HG03175 (cell line): ENCODE measurements at regions not wholly inside any gene's neighbourhood (a gene's known extent, or its start where the extent isn't known, plus 50 kb on each side); places are given as distances from the start of the nearest gene placed in this dataset.
"Not testable (repeated sequence)": the region's sequence is repeated elsewhere in the genome, so short reads cannot be mapped to it uniquely, and the experiment has no call there.

Experiments
- ATAC-seq: cut with Tn5 transposase; IDR thresholded peaks from one replicate; pipeline ENCODE4 v1.9.1; 2021; ENCODE audit warnings: mild to moderate bottlenecking, moderate library complexity; ENCODE audit not compliant: unreplicated experiment

DNA sequence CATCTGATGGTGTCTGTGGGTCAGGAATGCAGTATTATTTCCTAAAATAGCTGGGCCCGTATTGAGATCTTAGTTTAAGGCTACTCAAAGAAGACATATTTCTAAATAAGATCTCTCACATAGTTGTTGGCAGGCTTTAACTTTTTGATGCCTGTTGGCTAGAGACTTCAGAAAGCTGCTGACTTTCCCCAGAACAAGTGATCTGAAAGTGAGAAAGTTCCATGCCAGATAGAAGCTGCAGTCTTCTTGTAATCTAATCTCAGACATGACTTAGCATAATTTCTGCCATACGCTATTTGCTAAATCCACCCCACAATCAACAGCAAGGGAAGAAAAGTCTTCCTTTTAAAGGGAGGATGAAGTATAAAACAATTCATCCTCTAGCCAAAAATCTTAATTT, 867.1 kb downstream of the IGSF11 start:
- ATAC-seq = no peak

DNA sequence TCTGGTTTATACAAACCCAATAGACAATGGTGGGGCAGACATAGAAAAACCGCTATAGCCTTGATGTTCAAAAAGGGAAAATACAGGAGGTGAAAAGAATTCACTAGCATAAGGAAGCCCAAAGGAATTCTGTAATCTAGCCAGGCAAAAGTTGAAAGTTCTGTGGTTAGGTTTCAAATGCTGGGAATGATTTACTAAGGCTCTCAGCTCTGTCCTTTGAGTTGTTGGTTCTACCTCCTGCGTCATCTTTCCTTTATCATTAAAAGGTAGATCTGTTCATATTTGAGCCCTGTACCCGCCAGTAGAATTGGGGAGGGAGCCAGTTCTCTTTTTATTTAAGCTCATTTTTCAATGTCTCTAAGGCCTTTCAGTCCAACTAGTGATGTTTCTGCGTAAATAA, 866.5 kb downstream of the IGSF11 start:
- ATAC-seq = no peak

DNA sequence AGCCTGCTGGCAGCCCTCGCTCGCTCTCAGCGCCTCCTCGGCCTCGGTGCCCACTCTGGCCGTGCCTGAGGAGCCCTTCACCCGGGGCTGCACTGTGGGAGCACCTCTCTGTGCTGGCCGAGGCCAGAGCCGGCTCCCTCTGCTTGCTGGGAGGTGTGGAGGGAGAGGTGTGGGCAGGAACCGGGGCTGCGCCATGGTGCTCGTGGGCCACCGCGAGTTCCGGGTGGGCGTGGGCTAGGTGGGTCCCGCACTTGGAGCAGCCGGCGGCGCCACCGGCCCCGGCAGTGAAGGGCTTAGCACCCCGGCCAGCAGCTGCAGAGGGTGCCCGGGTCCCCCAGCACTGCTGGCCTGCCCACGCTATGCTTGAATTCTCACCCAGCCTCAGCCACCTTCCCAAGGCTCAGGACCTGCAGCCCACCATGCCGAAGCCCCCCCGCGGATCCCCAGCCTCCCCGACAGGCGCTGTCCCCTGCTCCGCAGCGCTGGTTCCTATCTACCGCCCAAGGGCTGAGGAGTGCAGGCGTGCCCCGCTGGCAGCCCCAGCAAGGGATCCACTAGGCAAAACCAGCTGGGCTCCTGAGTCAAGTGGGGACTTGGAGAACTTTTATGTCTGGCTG, 863.3 kb downstream of the IGSF11 start:
- no peak for ATAC-seq

DNA sequence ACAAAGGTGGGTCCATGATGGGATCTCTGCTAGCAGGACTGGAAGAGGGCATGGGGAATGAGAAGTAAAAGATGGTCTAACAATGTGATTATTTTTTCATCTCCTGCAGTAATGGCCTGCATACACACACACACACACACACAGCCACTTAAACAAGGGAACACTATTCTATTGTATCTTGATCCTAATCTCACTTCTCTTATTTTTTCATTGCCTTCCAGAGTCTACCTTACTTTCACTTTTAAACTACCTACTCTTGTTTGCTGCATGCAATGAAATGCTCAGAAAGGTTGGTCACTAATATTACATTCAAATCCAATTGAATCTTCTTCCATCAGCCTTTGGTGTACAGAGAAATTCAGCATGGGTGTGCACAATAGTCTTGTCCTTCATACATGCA, 853.8 kb downstream of the IGSF11 start:
- no peak for ATAC-seq

DNA sequence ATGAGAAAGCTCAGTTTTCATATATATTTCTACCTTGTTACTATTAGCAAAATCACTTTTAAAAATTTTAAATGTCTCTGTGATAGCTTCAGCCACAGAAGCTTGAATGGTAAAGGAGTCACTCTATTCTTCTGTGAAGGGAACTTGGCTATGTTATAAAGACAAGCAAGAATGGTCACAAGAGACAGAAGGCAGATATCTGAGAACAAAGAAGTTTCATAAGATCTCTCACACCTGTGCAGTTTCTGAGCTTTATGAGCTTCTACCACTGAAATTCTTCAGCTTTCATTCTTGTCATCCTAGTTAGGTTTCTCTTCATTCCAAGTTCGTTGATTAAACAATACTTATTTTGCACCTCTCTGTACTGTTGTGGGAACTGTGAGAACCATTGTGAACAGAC, 853.4 kb downstream of the IGSF11 start:
- ATAC-seq = no peak

DNA sequence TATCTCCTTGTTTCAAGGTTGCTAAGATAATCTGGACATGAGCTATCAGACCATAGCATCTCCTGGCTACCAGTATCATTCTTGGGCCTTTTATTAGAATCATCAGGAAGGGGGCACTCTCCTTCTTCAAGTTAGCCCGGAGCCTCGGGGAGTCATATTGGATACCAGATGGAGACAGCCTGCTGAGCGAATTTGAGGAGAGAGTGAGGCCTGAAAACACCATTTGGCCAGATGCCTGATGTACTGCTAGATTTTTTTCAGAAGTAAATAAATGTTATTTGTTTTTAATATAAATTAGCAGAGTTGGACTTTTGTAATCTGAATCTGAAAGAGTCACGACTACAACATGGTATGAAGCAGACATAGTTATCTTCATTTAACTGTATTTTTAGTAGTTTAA, 848.6 kb downstream of the IGSF11 start:
- ATAC-seq = no peak

DNA sequence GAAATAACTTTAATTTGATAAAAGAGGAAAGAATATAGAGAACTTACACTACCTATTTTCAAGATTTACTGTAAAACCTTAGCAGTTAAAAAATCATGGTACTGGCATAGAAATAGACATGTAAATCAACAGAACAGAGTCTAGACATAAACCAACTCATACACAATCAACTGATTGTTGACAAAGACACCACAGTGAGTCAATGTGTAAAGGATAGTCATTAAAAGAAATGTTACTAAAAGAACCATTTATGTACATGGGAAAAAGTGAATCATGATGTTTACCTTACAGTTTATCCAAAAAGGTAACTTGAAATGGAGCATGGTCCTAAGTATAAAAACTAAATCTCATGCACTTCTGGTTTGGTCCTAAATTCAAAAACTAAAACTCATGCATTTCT, 847.4 kb downstream of the IGSF11 start:
- ATAC-seq = no peak

DNA sequence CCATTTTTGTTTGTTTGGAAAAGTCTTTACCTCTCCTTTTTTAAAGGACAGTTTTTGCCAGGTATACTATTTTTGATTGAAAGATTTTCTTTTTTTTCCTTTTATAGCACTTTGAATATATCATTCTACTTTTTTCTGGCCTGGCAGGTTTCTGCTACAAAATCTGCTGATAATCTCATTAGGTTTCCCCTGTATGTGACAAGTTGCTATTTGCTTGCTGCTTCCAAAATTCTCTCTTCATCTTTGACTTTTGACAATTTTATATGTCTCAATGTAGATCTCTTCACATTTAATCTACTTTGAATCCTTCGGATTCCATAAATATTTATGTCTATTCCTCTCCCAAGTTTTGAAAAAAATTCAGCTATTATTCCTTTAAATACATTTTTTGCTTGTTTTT, 838.5 kb downstream of the IGSF11 start:
- no peak for ATAC-seq

DNA sequence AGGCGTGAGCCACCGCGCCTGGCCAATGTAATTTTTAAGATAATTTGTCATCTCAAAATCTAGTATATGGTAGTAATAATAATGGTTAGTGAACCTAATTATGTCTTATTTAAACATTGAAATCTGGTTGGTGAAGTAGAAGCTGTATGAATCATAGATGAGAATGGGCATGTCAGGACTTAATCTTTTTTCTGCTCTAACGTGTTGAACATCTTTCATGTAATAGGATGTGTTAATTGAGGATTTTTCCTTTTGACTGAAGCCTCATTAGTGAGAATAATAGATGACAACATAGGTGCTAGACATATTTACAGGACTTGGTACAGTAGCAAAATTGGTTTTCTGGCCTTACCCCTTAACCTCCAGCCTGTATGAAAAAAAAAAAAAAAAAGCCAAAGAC, 835.6 kb downstream of the IGSF11 start:
- no peak for ATAC-seq

DNA sequence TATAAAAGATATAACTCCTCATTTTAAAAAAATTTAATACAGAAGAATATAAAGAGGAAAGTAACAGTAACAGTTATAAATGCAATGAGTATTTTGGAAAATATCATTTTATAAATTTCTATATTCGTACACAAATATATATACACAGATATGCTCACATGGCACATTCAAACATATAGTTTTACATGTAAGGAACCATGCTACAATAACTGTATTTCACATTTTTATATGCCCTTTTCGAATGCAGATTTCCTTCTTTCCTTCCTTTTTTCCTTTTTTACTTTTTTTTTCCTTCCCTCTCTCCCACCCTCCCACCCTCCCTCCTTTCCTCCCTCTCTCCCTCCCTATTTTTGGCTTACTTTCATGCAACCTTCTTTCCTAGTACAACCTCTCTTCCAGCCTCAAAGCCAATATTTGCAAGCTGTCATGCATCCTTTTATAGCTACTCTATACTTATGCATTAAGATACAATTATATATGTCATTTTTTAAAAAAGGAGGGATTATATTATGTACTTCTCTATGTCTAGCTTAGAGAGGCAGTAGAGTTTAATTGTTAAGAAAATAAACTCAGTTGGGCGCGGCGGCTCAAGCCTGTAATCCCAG, 830.5 kb downstream of the IGSF11 start:
- no peak for ATAC-seq

DNA sequence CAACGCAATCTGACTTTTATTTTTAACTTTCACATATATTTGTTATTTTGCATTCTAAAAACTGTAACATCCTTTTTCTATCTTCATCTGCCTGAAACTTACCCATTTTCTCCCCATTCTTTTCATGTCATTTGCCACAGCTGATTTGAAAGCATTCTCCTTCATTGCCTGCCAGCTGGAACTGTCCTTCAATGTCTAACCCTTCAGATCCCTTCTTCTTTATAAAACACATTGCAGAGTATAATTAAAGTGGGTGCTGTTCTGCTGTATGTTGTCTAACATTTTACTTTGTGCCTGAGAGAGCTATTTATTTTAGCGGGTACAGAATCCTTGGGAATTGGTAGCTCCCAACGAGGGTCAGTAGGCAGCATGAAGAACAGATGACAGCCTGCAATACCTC, 827.4 kb downstream of the IGSF11 start:
- no peak for ATAC-seq

DNA sequence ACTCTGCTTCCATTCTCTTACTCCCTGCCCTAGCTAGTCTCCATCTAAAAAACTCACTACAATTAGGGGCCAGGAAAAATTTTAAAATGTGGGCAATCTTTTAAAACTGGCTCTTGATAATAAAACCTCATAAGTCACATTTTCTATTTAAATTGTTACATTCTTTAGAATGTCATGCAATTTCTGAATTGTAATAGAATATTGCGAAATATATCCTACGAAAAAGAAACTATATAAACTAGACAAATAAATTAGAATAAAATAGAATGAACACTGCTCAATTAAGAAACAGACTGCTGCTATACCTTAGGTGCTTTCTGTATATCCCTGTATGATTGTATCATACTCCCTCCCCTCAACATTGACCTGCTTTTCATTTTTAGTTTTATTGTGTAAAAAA, 826.0 kb downstream of the IGSF11 start:
- no peak for ATAC-seq

DNA sequence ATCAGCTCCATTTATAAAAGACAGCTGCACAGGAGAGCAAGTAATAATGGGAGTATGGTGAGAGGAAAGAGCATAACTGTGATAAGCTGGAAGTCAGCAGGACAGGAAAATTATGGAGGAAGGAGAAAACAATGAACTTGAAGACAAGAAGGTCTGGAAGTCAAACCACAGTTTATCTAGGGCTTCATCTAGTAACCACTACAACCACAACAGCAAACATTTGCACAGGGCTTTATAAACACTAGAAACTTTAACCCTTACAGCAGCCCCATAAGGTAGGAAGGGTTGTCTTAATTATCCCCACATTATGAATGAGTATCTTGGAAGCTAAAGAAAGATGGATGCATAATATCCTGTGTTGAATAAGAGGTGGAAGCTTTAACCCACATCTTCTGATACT, 820.8 kb downstream of the IGSF11 start:
- ATAC-seq = no peak

DNA sequence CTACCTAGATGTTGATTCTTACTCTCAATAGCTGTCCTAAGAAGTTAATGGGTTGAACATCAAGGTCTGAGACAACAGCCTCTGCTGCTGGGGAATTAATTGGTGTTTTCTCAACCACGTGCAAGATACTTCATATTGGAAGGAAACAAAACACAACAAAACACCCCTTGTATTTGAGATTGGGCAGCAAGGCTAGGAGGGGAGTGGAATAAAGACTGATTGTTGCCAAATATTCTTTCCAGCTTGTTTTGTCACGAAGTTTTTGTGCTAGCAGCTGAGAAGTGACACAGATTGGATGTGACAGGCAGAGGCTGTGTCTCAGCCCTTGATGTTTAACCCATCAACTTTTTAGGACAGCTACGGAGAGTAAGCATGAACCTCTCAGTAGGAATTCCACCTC, 808.4 kb downstream of the IGSF11 start:
- no peak for ATAC-seq

DNA sequence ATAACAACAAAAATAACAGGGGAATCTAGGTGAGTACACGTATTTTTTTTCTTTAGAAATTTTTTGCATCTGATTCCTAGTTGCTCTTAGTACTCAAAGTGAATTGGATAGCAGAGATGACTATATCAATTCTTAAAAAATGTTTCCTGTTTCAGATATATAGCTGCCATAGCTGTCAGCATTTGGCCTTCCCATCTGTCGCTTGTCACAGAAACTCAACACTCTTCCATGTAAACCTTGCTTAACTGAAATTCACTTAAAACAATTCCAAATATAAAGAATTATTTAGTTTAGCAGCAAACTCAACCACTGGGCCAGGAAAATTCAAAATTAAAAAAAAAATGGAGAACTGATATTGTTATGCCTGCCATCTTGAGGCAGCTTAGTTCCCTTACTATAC, 807.5 kb downstream of the IGSF11 start:
- no peak for ATAC-seq

DNA sequence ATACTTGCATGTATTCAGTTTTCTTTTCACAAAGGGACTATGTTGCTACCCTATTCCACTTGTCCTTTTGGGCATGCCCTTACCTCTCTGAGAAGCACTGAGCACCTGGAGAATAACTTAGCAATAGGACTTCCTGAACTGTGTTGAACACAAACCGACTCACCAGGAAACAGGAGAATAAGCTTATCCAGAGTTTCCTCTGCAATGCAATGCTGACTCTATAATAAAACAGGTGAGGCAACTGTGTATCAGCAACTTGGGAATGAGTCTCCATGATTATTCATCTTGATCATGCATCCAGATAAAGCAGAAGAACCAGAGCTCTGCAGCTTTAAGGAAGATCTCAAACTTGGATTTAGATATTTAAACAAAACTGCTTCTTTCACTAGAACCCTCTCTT, 806.5 kb downstream of the IGSF11 start:
- no peak for ATAC-seq

DNA sequence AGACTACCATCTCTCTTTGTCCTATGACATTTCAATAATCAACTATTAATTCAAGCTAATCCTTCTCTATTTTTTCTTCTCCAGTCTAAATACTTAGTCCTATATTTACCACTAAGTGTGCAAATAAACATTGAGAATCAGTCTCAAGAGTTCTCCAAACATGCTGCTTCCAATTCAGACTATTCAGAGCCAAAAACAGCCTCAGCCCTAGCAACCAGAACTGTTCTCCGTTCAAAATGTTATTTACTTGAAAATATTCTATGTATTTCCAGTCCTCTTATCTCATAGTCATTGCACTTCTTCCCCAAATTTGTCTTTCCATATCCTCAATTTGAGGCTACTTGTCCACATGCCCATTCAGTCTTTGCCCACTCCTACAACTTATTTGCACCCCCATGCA, 805.5 kb downstream of the IGSF11 start:
- no peak for ATAC-seq

DNA sequence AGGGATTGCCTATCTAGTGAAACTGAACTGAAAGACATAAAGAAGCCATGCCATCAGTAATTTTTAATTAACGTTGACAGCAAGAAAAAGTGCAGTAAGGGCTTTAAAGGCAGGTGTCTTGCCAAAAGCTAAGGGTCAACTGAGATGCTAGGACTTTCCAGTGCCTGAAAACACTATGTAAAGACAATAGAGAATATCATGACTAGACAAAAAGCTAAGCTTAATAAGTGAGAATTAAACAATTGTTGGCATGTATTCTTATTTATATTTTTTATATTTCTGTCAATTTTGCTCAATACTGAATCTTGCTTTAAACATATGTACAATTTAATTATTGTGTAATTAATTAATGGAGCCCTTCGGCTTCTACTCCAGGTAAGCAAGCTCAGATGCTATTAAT, 803.1 kb downstream of the IGSF11 start:
- ATAC-seq = no peak

DNA sequence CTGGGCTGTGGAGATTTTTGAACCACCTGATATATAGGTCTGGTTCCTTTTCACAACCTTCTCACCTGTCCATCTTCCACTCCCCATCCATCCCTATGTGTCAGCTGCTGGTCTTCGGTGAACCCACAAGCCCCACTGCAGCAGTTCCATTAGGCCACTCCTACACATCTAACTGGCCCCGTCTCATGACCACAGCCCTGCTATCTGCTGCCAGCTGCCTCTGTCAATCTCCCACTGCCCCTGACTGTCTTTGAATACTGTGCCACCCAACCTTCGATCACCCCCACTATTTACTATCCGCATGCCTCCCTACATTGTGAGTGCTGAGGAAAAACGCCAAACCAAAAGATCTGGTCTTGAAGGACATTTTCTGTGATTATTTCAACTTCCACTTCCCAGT, 795.4 kb downstream of the IGSF11 start:
- ATAC-seq = no peak

DNA sequence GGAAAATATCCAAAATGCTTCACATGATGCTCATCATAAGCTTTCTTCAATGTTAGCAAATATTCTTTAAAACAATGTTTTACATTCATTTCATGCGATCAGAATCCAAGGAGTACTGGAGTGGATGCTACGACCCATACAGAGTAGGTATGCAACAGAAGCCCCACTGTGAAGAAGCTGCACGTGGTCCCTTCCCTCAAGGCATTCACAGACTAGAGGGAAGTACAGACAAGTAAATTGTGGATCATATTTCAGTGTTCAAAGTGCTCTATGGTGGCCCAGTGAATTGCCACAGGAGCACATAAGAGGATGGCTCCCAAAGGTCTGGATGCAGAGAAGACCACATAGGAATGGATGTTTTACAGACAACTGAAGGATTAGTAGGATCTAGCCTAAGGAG, 789.9 kb downstream of the IGSF11 start:
- no peak for ATAC-seq

DNA sequence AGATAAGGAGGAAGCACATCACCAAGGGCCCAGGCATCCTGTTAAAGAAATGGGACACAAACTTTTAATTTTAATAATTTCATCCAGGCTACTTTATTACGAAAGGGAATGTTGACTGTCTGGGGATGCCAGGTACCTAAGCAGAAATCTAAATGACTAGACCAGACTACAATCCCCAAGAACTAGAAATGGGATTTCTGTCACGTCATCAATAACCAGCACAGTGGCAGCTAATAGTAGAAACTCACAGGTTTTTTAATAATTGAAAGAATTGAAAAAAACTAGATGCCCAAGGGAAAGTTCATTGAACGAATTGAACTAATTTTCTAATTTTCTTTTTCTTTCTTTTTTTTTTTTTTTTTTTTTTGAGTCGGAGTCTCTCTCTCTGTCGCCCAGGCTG, 789.3 kb downstream of the IGSF11 start:
- ATAC-seq = no peak

DNA sequence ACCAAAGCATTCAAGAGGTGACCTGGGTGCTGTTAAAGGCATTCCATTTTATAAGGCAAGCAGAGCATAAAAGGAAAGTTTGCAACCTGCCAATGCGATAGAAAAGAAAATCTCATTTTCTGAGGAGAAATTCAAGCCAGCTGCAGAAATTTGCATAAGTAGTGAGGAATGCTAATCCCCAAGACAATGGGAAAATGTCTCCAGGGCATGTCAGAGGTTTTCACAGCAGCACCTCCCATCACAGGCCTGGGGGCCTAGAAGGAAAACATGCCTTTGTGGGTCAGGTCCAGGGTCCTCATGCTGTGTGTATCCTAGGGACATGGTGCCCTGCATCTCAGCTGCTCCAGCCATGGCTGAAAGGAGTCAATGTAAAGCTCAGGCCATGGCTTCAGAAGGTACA, 775.8 kb downstream of the IGSF11 start:
- ATAC-seq = not testable (repeated sequence)

DNA sequence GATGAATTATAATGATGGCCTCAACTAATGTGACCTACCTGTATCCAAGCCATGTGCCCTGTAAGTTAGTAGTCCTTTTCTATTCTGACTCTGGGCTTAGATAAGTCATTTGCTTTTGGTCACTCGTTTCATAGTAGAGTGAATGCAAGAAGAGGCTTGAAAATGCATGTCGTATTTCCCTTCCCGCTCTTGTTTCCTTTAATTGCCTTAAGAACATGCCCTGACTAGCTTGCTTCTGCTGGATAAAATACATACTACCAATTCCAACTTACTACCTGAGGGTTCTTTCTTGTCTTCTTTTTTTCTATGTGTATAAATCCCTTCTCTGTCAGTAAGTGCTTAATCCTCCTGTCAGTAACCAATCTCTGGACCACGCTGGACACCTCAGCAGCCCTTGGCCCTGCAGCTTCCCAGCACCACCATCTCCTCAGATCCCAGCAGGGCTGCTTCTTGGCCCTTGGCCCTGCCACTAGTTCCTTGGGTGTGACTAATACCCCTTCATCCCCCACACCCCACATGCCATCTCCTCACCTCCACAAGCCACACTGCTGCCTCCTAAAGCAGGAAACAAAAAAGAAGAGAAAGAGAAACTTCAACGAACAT, 771.7 kb downstream of the IGSF11 start:
- no peak for ATAC-seq
